Retinal pigment epithelial cell (primary cell): ENCODE measurements at regions not wholly inside any gene's neighbourhood (a gene's known extent, or its start where the extent isn't known, plus 50 kb on each side); places are given as distances from the start of the nearest gene placed in this dataset.

Source experiments
- DNase-seq: peaks from one replicate; pipeline ENCODE4 v3.0.0-alpha.2; 2010; ENCODE audit warnings: low read depth
- H3K4me3 ChIP-seq: 2 replicates; pipeline ENCODE4 v1.5.1; 2011; ENCODE audit warnings: mild to moderate bottlenecking, low read length, control low read depth, moderate library complexity
- CTCF ChIP-seq: conservative IDR thresholded peaks from 2 replicates; pipeline ENCODE4 v1.5.1; 2011; ENCODE audit warnings: low read depth, low read length, control low read depth, inconsistent platforms

GRCh38 chr2:215812966-215813365 lies 200.4 kb downstream of the MREG start:
- no peak overlapping the region for H3K4me3 ChIP-seq
- peak; percentile 29 for DNase-seq
- no peak for TF ChIP-seq CTCF

- DNase-seq = no peak
- H3K4me3 ChIP-seq = no peak overlapping the region
- no peak for TF ChIP-seq CTCF
Measured at GRCh38 chr2:215811409-215812345, 201.7 kb downstream of the MREG start.

GRCh38 chr2:215811003-215811402 lies 202.3 kb downstream of the MREG start:
- DNase-seq = no peak
- no peak for TF ChIP-seq CTCF
- H3K4me3 ChIP-seq = no peak overlapping the region

- no peak for TF ChIP-seq CTCF
- DNase-seq = no peak
- no peak overlapping the region for H3K4me3 ChIP-seq
Measured at GRCh38 chr2:215808996-215809395, 204.4 kb downstream of the MREG start.

GRCh38 chr2:215808194-215808593 lies 205.2 kb downstream of the MREG start:
- H3K4me3 ChIP-seq = no peak overlapping the region
- no peak for TF ChIP-seq CTCF
- DNase-seq = no peak

GRCh38 chr2:215805493-215805892 lies 207.9 kb downstream of the MREG start:
- no peak overlapping the region for H3K4me3 ChIP-seq
- TF ChIP-seq CTCF = no peak
- DNase-seq = no peak

GRCh38 chr2:215803150-215803549 lies 210.2 kb downstream of the MREG start:
- no peak overlapping the region for H3K4me3 ChIP-seq
- no peak for DNase-seq
- no peak for TF ChIP-seq CTCF
